NCI-H2196 treated with DMSO at 0.1 percent for 48 hours (cell line): ENCODE measurements at regions not wholly inside any gene's neighbourhood (a gene's known extent, or its start where the extent isn't known, plus 50 kb on each side); places are given as distances from the start of the nearest gene placed in this dataset.

Experiments
- DNase-seq: peaks from one replicate; lab custom pipeline; 2025; ENCODE audit not compliant: unreplicated experiment; lab: John Stamatoyannopoulos, UW

- DNase-seq = no peak
Observed at GRCh38 chrX:38856670-38857265, 55.5 kb downstream of the MID1IP1 start.

GRCh38 chrX:38857736-38858523 lies 56.7 kb downstream of the MID1IP1 start:
- DNase-seq = no peak

- no peak for DNase-seq
Observed at GRCh38 chrX:38859602-38860001, 58.3 kb downstream of the MID1IP1 start.

DNA sequence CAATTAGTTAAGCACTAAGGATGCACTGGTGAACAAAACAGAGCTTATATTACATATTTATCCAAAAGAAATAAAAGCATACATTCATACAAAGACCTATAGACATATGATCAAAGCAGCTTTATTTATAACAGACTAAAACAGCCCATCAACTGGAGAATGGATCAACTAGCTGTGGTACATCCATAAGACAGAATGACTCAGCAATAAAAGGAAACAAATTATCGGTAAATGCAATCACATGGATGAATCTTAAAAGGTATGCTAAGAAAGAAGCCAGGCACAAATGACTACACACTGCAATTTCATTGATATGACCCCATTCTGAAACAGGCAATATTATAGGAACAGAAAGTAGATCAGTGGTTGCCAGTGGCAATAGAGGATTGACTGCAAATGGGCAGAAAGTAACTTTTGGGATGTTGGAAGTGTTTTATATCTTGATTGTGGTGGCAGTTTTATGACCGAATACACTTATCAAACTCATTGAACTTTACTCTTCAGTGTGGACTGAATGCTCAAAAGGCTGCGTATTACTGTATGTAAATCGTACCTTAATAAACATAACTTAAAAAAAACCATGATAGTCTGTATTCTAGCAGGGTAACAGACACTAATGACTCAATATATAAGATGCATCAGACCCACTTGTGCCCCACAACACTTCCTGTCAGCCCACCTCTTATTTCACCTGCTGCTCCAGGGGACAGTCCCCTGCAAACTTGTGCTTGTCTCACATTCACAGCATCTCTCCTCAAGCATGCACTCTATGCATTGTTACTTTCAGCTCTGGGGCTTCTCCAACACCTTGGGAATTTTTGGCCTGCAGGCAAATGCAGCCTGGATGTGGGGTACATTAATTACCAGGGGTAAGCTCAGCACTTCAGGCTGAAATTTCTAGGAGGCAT lies 59.1 kb downstream of the MID1IP1 start:
- DNase-seq = no peak

DNA sequence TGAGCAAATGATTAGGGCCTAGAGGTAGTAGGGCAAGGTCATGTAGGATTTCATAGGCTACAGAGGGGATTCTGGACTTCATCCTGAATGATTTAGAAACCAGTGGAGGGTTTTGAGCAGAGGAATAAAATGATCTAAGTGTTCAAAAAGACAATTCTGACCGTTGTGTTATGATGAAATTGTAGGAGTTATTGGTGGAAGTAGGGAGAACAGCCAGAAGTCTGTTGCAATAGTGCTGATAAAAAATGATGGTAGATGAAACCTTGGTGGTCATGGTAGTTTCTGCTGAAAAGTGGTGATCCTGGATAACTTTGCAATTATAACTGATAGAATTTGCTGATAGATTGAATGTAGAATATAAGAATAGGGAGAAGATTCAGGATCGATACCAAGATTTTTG lies 60.2 kb downstream of the MID1IP1 start:
- DNase-seq = no peak

- no peak for DNase-seq
Observed at GRCh38 chrX:38862100-38862499, 60.8 kb downstream of the MID1IP1 start.

DNA sequence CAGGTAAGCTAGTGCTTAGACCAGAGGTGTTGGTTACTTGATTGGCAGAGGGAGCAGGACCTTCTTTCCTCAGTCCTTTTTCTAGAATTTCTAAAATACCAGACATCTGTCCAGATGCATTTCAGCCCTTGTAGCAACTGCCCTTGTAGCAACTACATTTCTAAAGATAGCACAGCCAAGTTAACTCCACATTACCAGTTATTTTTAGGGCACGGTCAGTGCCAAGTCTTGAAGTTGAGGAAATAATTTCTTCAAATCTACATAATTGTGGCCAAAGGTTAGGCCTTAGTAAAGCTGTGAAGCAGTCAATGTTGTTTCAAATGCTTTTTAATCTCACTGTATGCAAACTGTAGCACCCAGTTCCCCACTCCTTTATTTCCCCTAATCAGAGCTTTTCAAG lies 62.9 kb downstream of the MID1IP1 start:
- DNase-seq = no peak

GRCh38 chrX:38868321-38868720 lies 67.1 kb downstream of the MID1IP1 start:
- DNase-seq = no peak

DNA sequence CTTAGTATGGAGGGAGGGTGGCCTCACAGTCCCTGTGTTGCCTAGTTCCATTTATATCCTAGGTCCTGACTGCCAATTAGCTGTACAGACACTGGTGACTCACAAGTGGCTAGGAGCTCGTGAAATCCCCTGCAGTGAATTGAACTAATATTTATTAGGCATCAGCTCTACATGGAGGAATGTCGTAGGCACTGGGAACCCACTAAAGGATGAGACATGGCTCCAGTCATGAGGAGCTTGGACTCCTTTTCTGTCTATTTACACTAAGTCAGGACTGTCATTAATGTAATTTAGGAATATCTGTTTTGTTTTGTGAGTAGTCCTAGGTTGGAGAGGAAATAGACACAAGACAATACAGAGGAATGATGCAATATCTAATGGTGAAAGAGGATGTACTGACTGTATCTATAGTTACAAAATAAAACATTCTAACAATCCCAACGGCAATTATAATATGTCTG lies 67.7 kb downstream of the MID1IP1 start:
- DNase-seq = no peak

DNA sequence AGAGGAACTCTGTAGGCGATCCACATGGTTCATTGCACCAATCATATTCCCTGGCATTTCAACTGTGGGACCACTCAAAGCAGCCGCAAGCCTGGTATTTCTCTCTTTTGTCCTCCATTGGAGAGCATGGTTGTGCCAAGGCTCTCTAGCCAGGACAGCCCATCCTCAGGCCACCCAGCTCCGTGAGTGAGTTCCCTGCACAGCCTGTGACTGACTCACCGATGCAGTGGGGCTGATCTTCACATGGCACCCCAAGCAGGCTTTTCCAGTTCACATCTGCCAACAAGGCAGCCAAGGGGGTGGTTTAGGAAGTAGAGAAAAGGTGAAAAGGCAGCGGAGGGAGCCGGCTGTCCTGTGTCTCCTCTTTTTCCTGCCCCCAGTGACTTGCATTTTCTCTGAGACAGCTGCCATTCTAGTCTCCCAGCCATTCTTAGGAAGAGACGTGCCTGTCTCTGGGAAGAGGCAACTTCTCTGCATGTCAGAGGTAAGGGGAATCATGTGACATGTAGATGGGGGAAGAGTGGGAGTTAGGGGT lies 69.2 kb downstream of the MID1IP1 start:
- DNase-seq = no peak

GRCh38 chrX:38871129-38872029 lies 70.1 kb downstream of the MID1IP1 start:
- DNase-seq = no peak

GRCh38 chrX:38877366-38877765 lies 76.1 kb downstream of the MID1IP1 start:
- DNase-seq = no peak

GRCh38 chrX:38878641-38879340 lies 77.5 kb downstream of the MID1IP1 start:
- DNase-seq = no peak

- peak; percentile 12 for DNase-seq
Observed at GRCh38 chrX:38879631-38880220, 78.5 kb downstream of the MID1IP1 start.

DNA sequence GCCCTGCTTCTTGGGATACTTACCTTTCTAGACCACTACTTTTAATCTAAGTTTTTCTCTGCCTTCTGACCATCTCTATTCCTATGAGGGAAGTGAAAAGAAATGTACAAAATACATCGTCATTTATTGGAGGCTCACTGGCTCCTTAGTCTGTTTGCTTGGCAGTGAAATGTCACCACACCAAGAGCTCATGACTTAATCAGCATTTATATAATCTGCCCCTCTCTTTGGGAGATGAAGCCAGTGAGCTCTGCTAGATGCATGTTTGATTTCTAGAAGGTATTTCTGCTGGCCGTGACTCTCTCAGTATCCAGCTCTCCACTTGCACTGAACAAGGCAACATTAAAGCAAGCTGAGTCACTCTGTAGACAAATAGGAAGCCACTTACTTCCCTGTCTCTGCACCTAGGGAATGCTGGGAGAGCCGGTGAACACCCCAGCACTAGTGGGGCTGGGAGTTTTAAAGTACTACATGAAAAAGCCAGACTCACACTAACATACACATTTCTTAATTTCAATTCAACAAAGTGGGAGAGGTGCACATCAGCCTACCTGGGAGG lies 79.1 kb downstream of the MID1IP1 start:
- DNase-seq = no peak

- no peak for DNase-seq
Observed at GRCh38 chrX:38881066-38881465, 79.8 kb downstream of the MID1IP1 start.

DNA sequence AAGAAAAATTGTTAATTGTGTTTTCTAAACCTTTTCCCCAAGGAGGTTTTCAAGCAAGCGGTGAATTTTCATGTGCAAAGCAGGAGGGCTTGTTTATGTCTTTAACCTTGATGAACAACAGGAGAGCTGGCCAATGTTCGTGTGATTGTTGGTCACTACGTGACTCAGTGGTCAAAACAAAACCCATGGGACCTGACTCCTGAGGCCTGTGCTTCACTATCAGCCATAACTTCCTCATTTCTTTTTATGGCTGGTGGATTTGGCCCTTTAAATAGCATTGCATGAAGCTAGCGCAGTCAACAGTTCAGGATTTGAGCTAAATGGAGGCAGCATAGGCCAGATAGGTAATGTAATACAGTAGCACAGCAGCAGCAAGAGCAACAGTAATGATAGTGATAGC lies 80.5 kb downstream of the MID1IP1 start:
- no peak for DNase-seq

DNA sequence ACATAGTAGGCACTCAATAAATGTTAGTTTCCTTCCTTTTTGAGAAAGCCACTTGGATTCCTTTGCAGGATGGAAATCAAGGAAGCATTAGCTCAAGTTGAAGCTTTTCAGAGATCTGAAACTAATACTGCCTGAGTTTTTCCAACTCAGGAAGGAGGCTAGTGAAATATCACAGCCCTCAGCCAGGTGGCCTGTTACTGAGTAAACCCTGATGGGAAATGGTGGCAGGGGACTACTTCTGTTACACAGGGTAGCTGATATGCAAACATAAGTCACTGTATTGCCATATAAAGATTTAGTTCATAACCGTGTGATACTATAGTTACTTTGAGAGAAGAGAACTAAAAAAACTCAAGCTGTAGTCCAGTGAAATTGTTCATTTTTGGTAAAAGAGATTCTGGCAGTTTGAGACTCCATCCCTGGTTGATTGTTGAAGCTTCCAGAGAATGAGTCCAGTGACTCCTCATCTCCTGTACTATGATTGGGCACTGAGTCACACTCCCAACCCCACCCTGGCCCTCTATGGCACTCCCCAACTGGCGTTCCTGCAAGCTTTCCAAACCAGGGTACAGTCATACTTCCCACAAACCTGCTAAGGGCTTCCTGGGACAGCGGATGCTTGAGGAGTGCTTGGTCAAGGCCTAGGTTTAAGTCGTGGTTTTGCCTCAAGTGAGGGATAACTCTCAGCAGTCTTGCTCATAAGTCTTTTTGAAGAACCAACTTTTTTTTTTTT lies 81.8 kb downstream of the MID1IP1 start:
- no peak for DNase-seq
